Thyroid gland (tissue), 4 donors: ENCODE measurements at regions not wholly inside any gene's neighbourhood (a gene's known extent, or its start where the extent isn't known, plus 50 kb on each side); places are given as distances from the start of the nearest gene placed in this dataset.

Experiments
- POLR2A ChIP-seq, 2 donors: fragments of 450-650 bp; IDR thresholded peaks; one replicate each; pipeline ENCODE4 v1.6.1; 2017; ENCODE audit warnings: antibody characterized with exemption in 2 of 2, mild to moderate bottlenecking in 2 of 2, moderate library complexity in 1 of 2
- TF ChIP-seq, protein P1 (sequence below), 6 experiments: fragments of 200-600 bp in 3 of 6; fragments of 450-650 bp in 3 of 6; sonication (generic) in 3 of 6; IDR thresholded peaks; one replicate each; pipeline ENCODE4 v1.5.1; 2016 to 2019; ENCODE audit warnings: antibody characterized with exemption in 6 of 6, mild to moderate bottlenecking in 2 of 6, inconsistent platforms in 1 of 6, moderate library complexity in 1 of 6

GRCh38 chr1:172882385-172882784, 168.4 kb downstream of the TNFSF18 start:
- TF ChIP-seq, protein P1, sequence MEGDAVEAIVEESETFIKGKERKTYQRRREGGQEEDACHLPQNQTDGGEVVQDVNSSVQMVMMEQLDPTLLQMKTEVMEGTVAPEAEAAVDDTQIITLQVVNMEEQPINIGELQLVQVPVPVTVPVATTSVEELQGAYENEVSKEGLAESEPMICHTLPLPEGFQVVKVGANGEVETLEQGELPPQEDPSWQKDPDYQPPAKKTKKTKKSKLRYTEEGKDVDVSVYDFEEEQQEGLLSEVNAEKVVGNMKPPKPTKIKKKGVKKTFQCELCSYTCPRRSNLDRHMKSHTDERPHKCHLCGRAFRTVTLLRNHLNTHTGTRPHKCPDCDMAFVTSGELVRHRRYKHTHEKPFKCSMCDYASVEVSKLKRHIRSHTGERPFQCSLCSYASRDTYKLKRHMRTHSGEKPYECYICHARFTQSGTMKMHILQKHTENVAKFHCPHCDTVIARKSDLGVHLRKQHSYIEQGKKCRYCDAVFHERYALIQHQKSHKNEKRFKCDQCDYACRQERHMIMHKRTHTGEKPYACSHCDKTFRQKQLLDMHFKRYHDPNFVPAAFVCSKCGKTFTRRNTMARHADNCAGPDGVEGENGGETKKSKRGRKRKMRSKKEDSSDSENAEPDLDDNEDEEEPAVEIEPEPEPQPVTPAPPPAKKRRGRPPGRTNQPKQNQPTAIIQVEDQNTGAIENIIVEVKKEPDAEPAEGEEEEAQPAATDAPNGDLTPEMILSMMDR (IDR thresholded peaks at IDR 0.05) = no peak
- no peak for TF ChIP-seq POLR2A (IDR thresholded peaks at IDR 0.05)
